ENCODE measurements at regions not wholly inside any gene's neighbourhood (a gene's known extent, or its start where the extent isn't known, plus 50 kb on each side); places are given as distances from the start of the nearest gene placed in this dataset.

DNA sequence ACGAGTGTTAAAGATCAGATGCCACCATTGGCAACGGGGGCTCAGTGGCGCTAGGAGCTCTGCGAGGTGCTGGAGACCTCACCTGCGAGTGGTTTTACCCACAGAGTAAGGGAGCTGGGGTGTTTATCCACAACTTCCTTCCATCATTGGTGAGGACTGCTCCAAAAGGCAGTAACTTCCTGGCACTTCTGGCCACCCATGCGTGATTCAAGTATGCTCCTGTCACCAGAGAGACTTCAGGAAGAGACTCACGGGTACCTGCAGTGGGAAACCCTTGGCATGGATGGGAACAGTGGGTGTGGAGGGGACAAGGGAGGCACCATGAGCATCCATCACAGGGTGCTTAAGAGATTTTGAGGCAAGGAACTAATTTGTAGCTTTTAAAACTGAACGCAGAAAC, 53.2 kb downstream of the RIN2 start:
- H3K4me1 ChIP-seq (ENCODE audit: insufficient read depth, low read length, poor library complexity, severe bottlenecking), result no peaks in the 10 kb centered on the region
- H3K4me2 ChIP-seq (ENCODE audit: low read depth, low read length, poor library complexity, severe bottlenecking), result no peak overlapping the region
- TF ChIP-seq EZH2phosphoT487 (IDR thresholded peaks at IDR 0.05; ENCODE audit: borderline replicate concordance), result no peak
- TF ChIP-seq, protein P1, sequence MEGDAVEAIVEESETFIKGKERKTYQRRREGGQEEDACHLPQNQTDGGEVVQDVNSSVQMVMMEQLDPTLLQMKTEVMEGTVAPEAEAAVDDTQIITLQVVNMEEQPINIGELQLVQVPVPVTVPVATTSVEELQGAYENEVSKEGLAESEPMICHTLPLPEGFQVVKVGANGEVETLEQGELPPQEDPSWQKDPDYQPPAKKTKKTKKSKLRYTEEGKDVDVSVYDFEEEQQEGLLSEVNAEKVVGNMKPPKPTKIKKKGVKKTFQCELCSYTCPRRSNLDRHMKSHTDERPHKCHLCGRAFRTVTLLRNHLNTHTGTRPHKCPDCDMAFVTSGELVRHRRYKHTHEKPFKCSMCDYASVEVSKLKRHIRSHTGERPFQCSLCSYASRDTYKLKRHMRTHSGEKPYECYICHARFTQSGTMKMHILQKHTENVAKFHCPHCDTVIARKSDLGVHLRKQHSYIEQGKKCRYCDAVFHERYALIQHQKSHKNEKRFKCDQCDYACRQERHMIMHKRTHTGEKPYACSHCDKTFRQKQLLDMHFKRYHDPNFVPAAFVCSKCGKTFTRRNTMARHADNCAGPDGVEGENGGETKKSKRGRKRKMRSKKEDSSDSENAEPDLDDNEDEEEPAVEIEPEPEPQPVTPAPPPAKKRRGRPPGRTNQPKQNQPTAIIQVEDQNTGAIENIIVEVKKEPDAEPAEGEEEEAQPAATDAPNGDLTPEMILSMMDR (conservative IDR thresholded peaks at IDR 0.05; ENCODE audit: low read length), result no peak
- H3K9me2 ChIP-seq (replicated peaks; ENCODE audit: low read depth, low read length), result no peaks in the 10 kb centered on the region
- H3K9me3 ChIP-seq (ENCODE audit: insufficient read depth, low read depth, low read length), result no peaks in the 10 kb centered on the region
- no peaks in the 10 kb centered on the region for H3K79me2 ChIP-seq (ENCODE audit: insufficient read depth, low read length)
- H3K27me3 ChIP-seq (ENCODE audit: insufficient read depth, low read length, poor library complexity, severe bottlenecking), result no peaks in the 10 kb centered on the region
- H3K4me3 ChIP-seq (ENCODE audit: low read length, poor library complexity, severe bottlenecking), result no peak overlapping the region
- H2AFZ ChIP-seq (ENCODE audit: low read length), result no peak overlapping the region
- H3K36me3 ChIP-seq (ENCODE audit: insufficient read depth, low read length), result no peaks in the 10 kb centered on the region
- no peaks in the 10 kb centered on the region for H3F3A ChIP-seq (ENCODE audit: low read depth)
- H3K9ac ChIP-seq (ENCODE audit: low read depth, low read length, poor library complexity, severe bottlenecking), result no peak overlapping the region
- H4K20me1 ChIP-seq (ENCODE audit: insufficient read depth, low read length, poor library complexity, severe bottlenecking), result no peaks in the 10 kb centered on the region

DNA sequence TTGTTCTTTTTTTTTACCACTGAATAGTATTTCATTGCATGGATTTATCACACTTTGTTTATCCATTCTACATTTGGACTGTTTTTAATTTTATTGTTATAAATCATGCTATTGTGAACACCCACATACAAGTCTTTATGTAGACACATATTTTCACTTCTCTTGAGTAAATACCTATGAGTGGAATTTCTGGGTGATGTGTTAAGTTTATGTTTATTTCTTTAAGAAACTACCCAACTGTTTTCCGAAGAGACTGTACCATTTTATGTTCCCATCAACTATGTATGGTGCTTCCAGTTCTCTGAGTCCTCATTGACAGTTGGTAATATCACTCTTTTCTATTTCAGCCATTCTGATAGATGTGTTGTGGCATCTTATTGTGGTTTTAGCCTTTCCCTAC, 54.0 kb downstream of the RIN2 start:
- TF ChIP-seq, protein P1 (conservative IDR thresholded peaks at IDR 0.05; ENCODE audit: low read length), result no peak
- no peak for TF ChIP-seq EZH2phosphoT487 (IDR thresholded peaks at IDR 0.05; ENCODE audit: borderline replicate concordance)
- Histone ChIP-seq H3K36me3 (ENCODE audit: insufficient read depth, low read length) (no peaks in the 10 kb centered on the region), H3K9ac (ENCODE audit: low read depth, low read length, poor library complexity, severe bottlenecking) (no peak overlapping the region), H3K4me2 (ENCODE audit: low read depth, low read length, poor library complexity, severe bottlenecking) (no peak overlapping the region), H3K9me2 (replicated peaks; ENCODE audit: low read depth, low read length) (no peaks in the 10 kb centered on the region), H3K4me1 (ENCODE audit: insufficient read depth, low read length, poor library complexity, severe bottlenecking) (no peaks in the 10 kb centered on the region), H3F3A (ENCODE audit: low read depth) (no peaks in the 10 kb centered on the region), H4K20me1 (ENCODE audit: insufficient read depth, low read length, poor library complexity, severe bottlenecking) (no peaks in the 10 kb centered on the region), H3K27me3 (ENCODE audit: insufficient read depth, low read length, poor library complexity, severe bottlenecking) (no peaks in the 10 kb centered on the region), H3K79me2 (ENCODE audit: insufficient read depth, low read length) (no peaks in the 10 kb centered on the region), H3K4me3 (ENCODE audit: low read length, poor library complexity, severe bottlenecking) (no peak overlapping the region), H3K9me3 (ENCODE audit: insufficient read depth, low read depth, low read length) (no peaks in the 10 kb centered on the region), H2AFZ (ENCODE audit: low read length) (no peak overlapping the region)

DNA sequence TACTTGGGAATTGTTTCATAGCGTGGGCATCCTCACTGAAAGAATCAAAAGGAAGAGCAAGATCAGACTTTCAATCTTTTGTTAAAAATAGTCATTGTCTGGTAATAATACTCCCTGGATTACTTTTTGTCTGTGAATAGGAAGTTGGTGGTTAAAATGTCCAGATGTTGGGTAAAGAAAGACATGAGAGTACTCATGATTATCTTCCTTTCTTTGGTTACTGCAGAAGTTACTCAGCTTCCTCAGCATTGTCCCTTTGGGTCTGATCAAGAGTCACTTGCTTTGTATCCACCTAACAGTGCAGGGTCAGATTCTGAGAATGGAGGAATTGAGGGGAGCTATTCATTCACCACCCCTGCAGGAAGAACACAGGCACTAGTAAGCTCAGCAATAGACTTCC, 54.6 kb downstream of the RIN2 start:
- no peak overlapping the region for H3K4me2 ChIP-seq (ENCODE audit: low read depth, low read length, poor library complexity, severe bottlenecking)
- H3K79me2 ChIP-seq (ENCODE audit: insufficient read depth, low read length), result no peaks in the 10 kb centered on the region
- no peak overlapping the region for H3K4me3 ChIP-seq (ENCODE audit: low read length, poor library complexity, severe bottlenecking)
- no peaks in the 10 kb centered on the region for H3F3A ChIP-seq (ENCODE audit: low read depth)
- no peaks in the 10 kb centered on the region for H3K9me2 ChIP-seq (replicated peaks; ENCODE audit: low read depth, low read length)
- no peaks in the 10 kb centered on the region for H3K9me3 ChIP-seq (ENCODE audit: insufficient read depth, low read depth, low read length)
- no peaks in the 10 kb centered on the region for H3K36me3 ChIP-seq (ENCODE audit: insufficient read depth, low read length)
- H4K20me1 ChIP-seq (ENCODE audit: insufficient read depth, low read length, poor library complexity, severe bottlenecking), result no peaks in the 10 kb centered on the region
- H3K9ac ChIP-seq (ENCODE audit: low read depth, low read length, poor library complexity, severe bottlenecking), result no peak overlapping the region
- no peak overlapping the region for H2AFZ ChIP-seq (ENCODE audit: low read length)
- no peaks in the 10 kb centered on the region for H3K4me1 ChIP-seq (ENCODE audit: insufficient read depth, low read length, poor library complexity, severe bottlenecking)
- no peaks in the 10 kb centered on the region for H3K27me3 ChIP-seq (ENCODE audit: insufficient read depth, low read length, poor library complexity, severe bottlenecking)
- no peak for TF ChIP-seq EZH2phosphoT487 (IDR thresholded peaks at IDR 0.05; ENCODE audit: borderline replicate concordance)
- TF ChIP-seq, protein P1 (conservative IDR thresholded peaks at IDR 0.05; ENCODE audit: low read length), result no peak

Measured in Loucy (cell line).